H1 (cell line): ENCODE measurements at regions not wholly inside any gene's neighbourhood (a gene's known extent, or its start where the extent isn't known, plus 50 kb on each side); places are given as distances from the start of the nearest gene placed in this dataset.
A peak's percentile ranks its signal among the peaks of the same experiment; 100 is the strongest.

Experiments used
- CTCF ChIP-seq, 3 experiments: IDR thresholded peaks; 1 replicate in 2 of 3; 2 replicates in 1 of 3; pipeline versions ENCODE4 v1.5.1 to v1.6.1; 2011; ENCODE audit warnings: low read length in 3 of 3, mild to moderate bottlenecking in 3 of 3, inconsistent platforms in 2 of 3, low read depth in 1 of 3, moderate library complexity in 1 of 3; ENCODE audit not compliant: insufficient read depth in 1 of 3; ENCODE audit errors: control extremely low read depth in 1 of 3
- EP300 ChIP-seq, 2 experiments: IDR thresholded peaks; 1 replicate in 1 of 2; 2 replicates in 1 of 2; pipeline ENCODE4 v1.6.1; 2011 to 2012; ENCODE audit warnings: low read depth in 2 of 2, low read length in 2 of 2, mild to moderate bottlenecking in 2 of 2, borderline replicate concordance in 1 of 2, inconsistent platforms in 1 of 2, moderate library complexity in 1 of 2
- GABPA ChIP-seq: IDR thresholded peaks from 2 replicates; pipeline ENCODE4 v1.6.1; 2011; ENCODE audit warnings: mild to moderate bottlenecking, low read length, moderate library complexity, borderline replicate concordance; ENCODE audit not compliant: insufficient read depth
- JUND ChIP-seq: IDR thresholded peaks from 2 replicates; pipeline ENCODE4 v1.6.1; 2011; ENCODE audit warnings: mild to moderate bottlenecking, improper control_type of control experiment, low read length
- PHF8 ChIP-seq: fragments of 200-600 bp; sonication (generic); conservative IDR thresholded peaks from 2 replicates; pipeline ENCODE4 v1.7.1; 2012; ENCODE audit warnings: low read depth, mild to moderate bottlenecking, inconsistent platforms, low read length, moderate library complexity
- POLR2AphosphoS5 ChIP-seq: IDR thresholded peaks from 2 replicates; pipeline ENCODE4 v1.6.1; 2011; ENCODE audit warnings: low read depth, low read length
- SP1 ChIP-seq: IDR thresholded peaks from 2 replicates; pipeline ENCODE4 v1.6.1; 2011; ENCODE audit warnings: low read depth, low read length
- USF2 ChIP-seq: IDR thresholded peaks from 2 replicates; pipeline ENCODE4 v1.6.1; 2011; ENCODE audit warnings: low read length, improper control_type of control experiment
- ZNF274 ChIP-seq: IDR thresholded peaks from 2 replicates; pipeline ENCODE4 v1.7.0; 2012; ENCODE audit warnings: low read length, borderline replicate concordance; ENCODE audit errors: extremely low read depth

- no peak for TF ChIP-seq USF2
- no peak for TF ChIP-seq ZNF274
- TF ChIP-seq CTCF (IDR thresholded peaks at IDR 0.05; ENCODE audit: control extremely low read depth in 1 of 3, insufficient read depth in 1 of 3, low read depth in 1 of 3, low read length in 3 of 3) = peak in 2 of 3 experiments; percentile 20 to 32; a peak in 2 of 4 replicates
- no peak for TF ChIP-seq PHF8
- no peak for TF ChIP-seq EP300 (IDR thresholded peaks at IDR 0.05; ENCODE audit: borderline replicate concordance in 1 of 2, low read depth in 2 of 2, low read length in 2 of 2)
- TF ChIP-seq GABPA = no peak
- TF ChIP-seq SP1 = no peak
- no peak for TF ChIP-seq JUND
- TF ChIP-seq POLR2AphosphoS5 = no peak
These were observed 425.3 kb upstream of the CLINT1 start for GRCh38 chr5:158284242-158284641.
